ENCODE measurements at regions not wholly inside any gene's neighbourhood (a gene's known extent, or its start where the extent isn't known, plus 50 kb on each side); places are given as distances from the start of the nearest gene placed in this dataset.

- Histone ChIP-seq H2AFZ (ENCODE audit: control insufficient read depth, low read depth, low read length) (no peak overlapping the region), H3K9me3 (replicated peaks; ENCODE audit: control insufficient read depth, insufficient read depth, low read length) (no peaks in the 10 kb centered on the region), H3K79me2 (ENCODE audit: control insufficient read depth, insufficient read depth, low read length) (no peaks in the 10 kb centered on the region), H3K36me3 (ENCODE audit: control insufficient read depth in 2 of 2, insufficient read depth in 2 of 2, low read length in 1 of 2) (no peaks in the 10 kb centered on the region), H3K9ac (ENCODE audit: control insufficient read depth, insufficient read depth, low read length) (no peak overlapping the region), H3K4me2 (ENCODE audit: control insufficient read depth, insufficient read depth) (no peak overlapping the region), H3K27me3 (replicated peaks in 1 of 2; ENCODE audit: control insufficient read depth in 2 of 2, insufficient read depth in 2 of 2, low read length in 1 of 2) (no peaks in the 10 kb centered on the region), H3K4me1 (ENCODE audit: control insufficient read depth, insufficient read depth, low read length) (no peaks in the 10 kb centered on the region), H3K4me3 (no peak overlapping the region), H3K27ac (ENCODE audit: control insufficient read depth, insufficient read depth) (no peak overlapping the region), H4K20me1 (ENCODE audit: control insufficient read depth, insufficient read depth) (no peaks in the 10 kb centered on the region)
- CTCF ChIA-PET: interaction anchor here (1.0 kb wide), 1 partner anchor 64 kb away, joined by 3 read pairs; no protein-coding TSS in a partner anchor
- no peak for DNase-seq (ENCODE audit: low read depth, low spot score)
- TF ChIP-seq, protein P1, sequence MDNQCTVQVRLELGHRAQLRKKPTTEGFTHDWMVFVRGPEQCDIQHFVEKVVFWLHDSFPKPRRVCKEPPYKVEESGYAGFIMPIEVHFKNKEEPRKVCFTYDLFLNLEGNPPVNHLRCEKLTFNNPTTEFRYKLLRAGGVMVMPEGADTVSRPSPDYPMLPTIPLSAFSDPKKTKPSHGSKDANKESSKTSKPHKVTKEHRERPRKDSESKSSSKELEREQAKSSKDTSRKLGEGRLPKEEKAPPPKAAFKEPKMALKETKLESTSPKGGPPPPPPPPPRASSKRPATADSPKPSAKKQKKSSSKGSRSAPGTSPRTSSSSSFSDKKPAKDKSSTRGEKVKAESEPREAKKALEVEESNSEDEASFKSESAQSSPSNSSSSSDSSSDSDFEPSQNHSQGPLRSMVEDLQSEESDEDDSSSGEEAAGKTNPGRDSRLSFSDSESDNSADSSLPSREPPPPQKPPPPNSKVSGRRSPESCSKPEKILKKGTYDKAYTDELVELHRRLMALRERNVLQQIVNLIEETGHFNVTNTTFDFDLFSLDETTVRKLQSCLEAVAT (IDR thresholded peaks at IDR 0.05): no peak
- TF ChIP-seq NRF1 (conservative IDR thresholded peaks at IDR 0.05; ENCODE audit: low read depth, low read length) (no peak), HDAC6 (IDR thresholded peaks at IDR 0.05; ENCODE audit: unreplicated experiment) (no peak), BACH1 (IDR thresholded peaks at IDR 0.05; ENCODE audit: borderline replicate concordance) (no peak), NFYA (IDR thresholded peaks at IDR 0.05; ENCODE audit: borderline replicate concordance, low read depth, low read length) (no peak), MEF2A (IDR thresholded peaks at IDR 0.05; ENCODE audit: insufficient read depth, low read depth, low read length) (no peak), ATF3 (IDR thresholded peaks at IDR 0.05; ENCODE audit: borderline replicate concordance, extremely low read depth, low read depth, low read length) (no peak), RB1 (IDR thresholded peaks at IDR 0.05; ENCODE audit: borderline replicate concordance) (no peak), NFIC (IDR thresholded peaks at IDR 0.05; ENCODE audit: low read depth, low read length) (no peak), MYC (IDR thresholded peaks at IDR 0.05; ENCODE audit: insufficient read depth, insufficient read length, insufficient replicate concordance, low read length, severe bottlenecking) (no peak), STAT1 (conservative IDR thresholded peaks at IDR 0.05) (no peak), ZNF622 (IDR thresholded peaks at IDR 0.05) (no peak)
- POLR2A ChIA-PET: no interaction called here
- SMC1A ChIA-PET (ENCODE audit: uncharacterized antibody, unreplicated experiment): no interaction called here
- no TSS peak for BruUV-seq (replicated peaks)
- no peak for FAIRE-seq
- in situ Hi-C loops (cut with MboI) (no loop called here), intact Hi-C loops (cut with micrococcal nuclease; ENCODE audit: unreplicated experiment) (no loop called here)
- no peak for ATAC-seq
- RAD21 ChIA-PET (ENCODE audit: unreplicated experiment): no interaction called here
Observed at GRCh38 chr18:40233931-40234616, 1721.0 kb upstream of the PIK3C3 start.

Data from GM12878 (cell line).